ENCODE measurements at regions not wholly inside any gene's neighbourhood (a gene's known extent, or its start where the extent isn't known, plus 50 kb on each side); places are given as distances from the start of the nearest gene placed in this dataset.

DNA sequence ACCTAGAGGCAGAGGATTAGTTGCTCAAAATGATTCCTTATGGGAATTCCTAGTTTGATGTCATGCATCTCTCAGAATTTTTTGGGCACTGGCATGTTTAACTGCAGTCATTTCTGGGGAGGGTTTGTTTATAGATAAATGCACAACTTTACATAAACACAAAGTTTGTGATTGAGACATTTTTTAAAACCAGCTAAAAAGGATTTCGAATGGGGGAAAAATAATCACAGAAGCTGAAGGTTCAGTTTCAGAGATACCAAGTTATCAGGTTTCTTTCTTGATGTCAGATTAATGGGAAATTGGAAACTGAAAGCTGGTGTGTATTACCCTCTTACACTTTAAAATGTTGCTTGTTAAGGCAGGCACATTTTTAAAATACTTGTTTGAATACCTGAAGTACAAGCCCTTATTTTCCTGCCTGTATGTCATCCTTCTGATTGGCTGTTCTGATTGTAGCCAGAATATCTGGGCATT lies 72.1 kb downstream of the DISP1 start:
- Histone ChIP-seq H3K27ac (ENCODE audit: control insufficient read depth, insufficient read depth, low read length) (no peak overlapping the region), H3K27me3 (ENCODE audit: control insufficient read depth, extremely low read depth, insufficient read depth, low read length) (no peaks in the 10 kb centered on the region), H3K4me2 (ENCODE audit: control insufficient read depth, extremely low read depth, insufficient read depth, low read depth, low read length) (no peak overlapping the region), H3K9me1 (ENCODE audit: control insufficient read depth, extremely low read depth, insufficient read depth, low read length) (no peaks in the 10 kb centered on the region), H3K4me3 (ENCODE audit: control insufficient read depth in 2 of 3, extremely low read depth in 1 of 3, insufficient read depth in 2 of 3, low read depth in 1 of 3, low read length in 3 of 3) (no peak overlapping the region), H3K36me3 (ENCODE audit: control insufficient read depth in 2 of 2, extremely low read depth in 1 of 2, insufficient read depth in 2 of 2, low read length in 2 of 2) (no peaks in the 10 kb centered on the region), H3K9ac (ENCODE audit: control insufficient read depth, extremely low read depth, insufficient read depth, low read length) (no peak overlapping the region), H3K79me2 (ENCODE audit: control insufficient read depth, insufficient read depth, low read length) (no peaks in the 10 kb centered on the region), H3K9me3 (ENCODE audit: control insufficient read depth, low read depth, low read length) (no peaks in the 10 kb centered on the region), H3K4me1 (ENCODE audit: control insufficient read depth, extremely low read depth, insufficient read depth, low read length) (peaks cover 4% of the 10 kb centered on the region), H4K20me1 (ENCODE audit: control insufficient read depth, extremely low read depth, insufficient read depth, low read length) (no peaks in the 10 kb centered on the region), H2AFZ (ENCODE audit: control insufficient read depth, low read length) (peak overlapping the region; percentile 13)
- TF ChIP-seq, protein P1, sequence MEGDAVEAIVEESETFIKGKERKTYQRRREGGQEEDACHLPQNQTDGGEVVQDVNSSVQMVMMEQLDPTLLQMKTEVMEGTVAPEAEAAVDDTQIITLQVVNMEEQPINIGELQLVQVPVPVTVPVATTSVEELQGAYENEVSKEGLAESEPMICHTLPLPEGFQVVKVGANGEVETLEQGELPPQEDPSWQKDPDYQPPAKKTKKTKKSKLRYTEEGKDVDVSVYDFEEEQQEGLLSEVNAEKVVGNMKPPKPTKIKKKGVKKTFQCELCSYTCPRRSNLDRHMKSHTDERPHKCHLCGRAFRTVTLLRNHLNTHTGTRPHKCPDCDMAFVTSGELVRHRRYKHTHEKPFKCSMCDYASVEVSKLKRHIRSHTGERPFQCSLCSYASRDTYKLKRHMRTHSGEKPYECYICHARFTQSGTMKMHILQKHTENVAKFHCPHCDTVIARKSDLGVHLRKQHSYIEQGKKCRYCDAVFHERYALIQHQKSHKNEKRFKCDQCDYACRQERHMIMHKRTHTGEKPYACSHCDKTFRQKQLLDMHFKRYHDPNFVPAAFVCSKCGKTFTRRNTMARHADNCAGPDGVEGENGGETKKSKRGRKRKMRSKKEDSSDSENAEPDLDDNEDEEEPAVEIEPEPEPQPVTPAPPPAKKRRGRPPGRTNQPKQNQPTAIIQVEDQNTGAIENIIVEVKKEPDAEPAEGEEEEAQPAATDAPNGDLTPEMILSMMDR (optimal IDR thresholded peaks at IDR 0.05 in 1 of 3, IDR thresholded peaks at IDR 0.05 in 1 of 3, conservative IDR thresholded peaks at IDR 0.05 in 1 of 3; ENCODE audit: extremely low read depth in 1 of 3, insufficient read depth in 2 of 3, low read length in 3 of 3) = no peak
- TF ChIP-seq EZH2 (IDR thresholded peaks at IDR 0.05; ENCODE audit: low read length) = no peak
- dilution Hi-C loops (cut with MboI; ENCODE audit: extremely low pct_ligation_motif_present, low sequenced_read_pairs) = no loop called here
- no peak for FAIRE-seq
- DNase-seq (ENCODE audit: low read depth, low spot score) = no peak

DNA sequence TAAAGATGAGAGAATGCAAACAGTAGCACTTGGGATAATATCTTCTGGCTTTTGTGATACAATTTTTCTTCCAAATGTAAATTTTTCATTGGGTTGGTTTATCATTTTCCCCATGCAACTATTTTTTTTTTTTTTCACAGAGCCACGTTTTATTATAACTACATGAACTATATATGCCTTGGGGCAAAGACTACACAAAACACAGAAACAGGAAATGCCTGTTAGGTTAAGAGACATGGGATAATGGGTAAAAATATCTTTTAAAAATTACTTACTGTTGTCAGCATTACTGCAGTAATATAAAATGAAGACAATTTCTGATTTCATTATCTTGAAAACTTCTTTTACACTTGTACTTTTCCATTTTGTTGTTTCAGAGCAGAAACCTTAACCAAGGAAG lies 74.6 kb downstream of the DISP1 start:
- dilution Hi-C loops (cut with MboI; ENCODE audit: extremely low pct_ligation_motif_present, low sequenced_read_pairs) = no loop called here
- H3K4me1 ChIP-seq (ENCODE audit: control insufficient read depth, extremely low read depth, insufficient read depth, low read length) = peaks cover 22% of the 10 kb centered on the region
- TF ChIP-seq, protein P1 (optimal IDR thresholded peaks at IDR 0.05 in 1 of 3, IDR thresholded peaks at IDR 0.05 in 1 of 3, conservative IDR thresholded peaks at IDR 0.05 in 1 of 3; ENCODE audit: extremely low read depth in 1 of 3, insufficient read depth in 2 of 3, low read length in 3 of 3) = no peak
- no peak for TF ChIP-seq EZH2 (IDR thresholded peaks at IDR 0.05; ENCODE audit: low read length)
- H3K4me2 ChIP-seq (ENCODE audit: control insufficient read depth, extremely low read depth, insufficient read depth, low read depth, low read length) = no peak overlapping the region
- DNase-seq (ENCODE audit: low read depth, low spot score) = no peak
- no peaks in the 10 kb centered on the region for H3K79me2 ChIP-seq (ENCODE audit: control insufficient read depth, insufficient read depth, low read length)
- no peaks in the 10 kb centered on the region for H3K36me3 ChIP-seq (ENCODE audit: control insufficient read depth in 2 of 2, extremely low read depth in 1 of 2, insufficient read depth in 2 of 2, low read length in 2 of 2)
- no peak overlapping the region for H3K4me3 ChIP-seq (ENCODE audit: control insufficient read depth in 2 of 3, extremely low read depth in 1 of 3, insufficient read depth in 2 of 3, low read depth in 1 of 3, low read length in 3 of 3)
- no peak overlapping the region for H3K9ac ChIP-seq (ENCODE audit: control insufficient read depth, extremely low read depth, insufficient read depth, low read length)
- no peak for FAIRE-seq
- no peaks in the 10 kb centered on the region for H4K20me1 ChIP-seq (ENCODE audit: control insufficient read depth, extremely low read depth, insufficient read depth, low read length)
- H3K9me3 ChIP-seq (ENCODE audit: control insufficient read depth, low read depth, low read length) = no peaks in the 10 kb centered on the region
- H3K9me1 ChIP-seq (ENCODE audit: control insufficient read depth, extremely low read depth, insufficient read depth, low read length) = no peaks in the 10 kb centered on the region
- peak overlapping the region; percentile 43 for H2AFZ ChIP-seq (ENCODE audit: control insufficient read depth, low read length)
- no peaks in the 10 kb centered on the region for H3K27me3 ChIP-seq (ENCODE audit: control insufficient read depth, extremely low read depth, insufficient read depth, low read length)
- no peak overlapping the region for H3K27ac ChIP-seq (ENCODE audit: control insufficient read depth, insufficient read depth, low read length)

Measured in keratinocyte (primary cell).